Cardiac muscle cell (in vitro differentiated cells and primary cell): ENCODE measurements at regions not wholly inside any gene's neighbourhood (a gene's known extent, or its start where the extent isn't known, plus 50 kb on each side); places are given as distances from the start of the nearest gene placed in this dataset.
A peak's percentile ranks its signal among the peaks of the same experiment; 100 is the strongest.

ENCODE experiments used
- DNase-seq, 2 donors: peaks; one replicate each; pipeline versions ENCODE4 v3.0.0 to v3.0.0-alpha.2; 2010 to 2017; ENCODE audit warnings: low read depth in 1 of 2, low spot score in 1 of 2
- H3K27ac ChIP-seq: fragments of 200-600 bp; sonication (generic); 2 replicates; pipeline ENCODE4 v1.5.1; 2016
- H3K27me3 ChIP-seq: fragments of 200-600 bp; sonication (generic); 2 replicates; pipeline ENCODE4 v1.6.0; 2016; ENCODE audit warnings: control low read depth
- H3K36me3 ChIP-seq: fragments of 200-600 bp; sonication (generic); 2 replicates; pipeline ENCODE4 v1.5.1; 2016; ENCODE audit warnings: control low read depth
- H3K4me1 ChIP-seq: fragments of 200-600 bp; sonication (generic); 2 replicates; pipeline ENCODE4 v1.8.1; 2017; ENCODE audit warnings: low read depth, mild to moderate bottlenecking, mixed run types
- H3K4me3 ChIP-seq: fragments of 200-600 bp; sonication (generic); 2 replicates; pipeline ENCODE4 v1.5.1; 2016; ENCODE audit warnings: mild to moderate bottlenecking
- H3K9me3 ChIP-seq: fragments of 200-600 bp; sonication (generic); 2 replicates; pipeline ENCODE4 v1.5.1; 2017; ENCODE audit warnings: low read depth, mild to moderate bottlenecking, control low read depth
- TF ChIP-seq, protein P1 (sequence below): IDR thresholded peaks from 2 replicates; pipeline ENCODE4 v1.5.1; 2012; ENCODE audit warnings: low read depth, mild to moderate bottlenecking, low read length

DNA sequence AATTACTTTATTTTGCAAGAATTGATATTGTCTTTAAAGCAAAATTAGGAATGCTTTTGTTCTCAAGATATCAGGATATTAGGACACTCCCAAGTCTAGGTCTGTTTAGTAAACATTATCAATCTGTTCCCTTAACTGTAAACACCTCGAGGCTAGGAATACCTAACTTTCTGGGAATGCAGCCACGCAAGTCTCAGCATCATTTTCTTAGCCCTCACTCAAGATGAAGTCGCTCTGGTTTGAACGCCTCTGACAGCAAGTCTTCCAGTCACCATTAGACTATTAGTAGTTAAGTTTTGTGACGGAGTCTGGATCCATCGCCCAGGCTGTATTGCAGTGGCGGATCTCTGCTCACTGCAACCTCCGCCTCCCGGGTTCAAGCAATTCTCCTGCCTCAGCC lies 128.0 kb upstream of the MYO3A start:
- Histone ChIP-seq H3K27ac (no peak overlapping the region), H3K27me3 (no peaks in the 10 kb centered on the region), H3K36me3 (no peaks in the 10 kb centered on the region), H3K4me3 (no peak overlapping the region), H3K4me1 (peaks cover 10% of the 10 kb centered on the region), H3K9me3 (no peaks in the 10 kb centered on the region)
- TF ChIP-seq, protein P1, sequence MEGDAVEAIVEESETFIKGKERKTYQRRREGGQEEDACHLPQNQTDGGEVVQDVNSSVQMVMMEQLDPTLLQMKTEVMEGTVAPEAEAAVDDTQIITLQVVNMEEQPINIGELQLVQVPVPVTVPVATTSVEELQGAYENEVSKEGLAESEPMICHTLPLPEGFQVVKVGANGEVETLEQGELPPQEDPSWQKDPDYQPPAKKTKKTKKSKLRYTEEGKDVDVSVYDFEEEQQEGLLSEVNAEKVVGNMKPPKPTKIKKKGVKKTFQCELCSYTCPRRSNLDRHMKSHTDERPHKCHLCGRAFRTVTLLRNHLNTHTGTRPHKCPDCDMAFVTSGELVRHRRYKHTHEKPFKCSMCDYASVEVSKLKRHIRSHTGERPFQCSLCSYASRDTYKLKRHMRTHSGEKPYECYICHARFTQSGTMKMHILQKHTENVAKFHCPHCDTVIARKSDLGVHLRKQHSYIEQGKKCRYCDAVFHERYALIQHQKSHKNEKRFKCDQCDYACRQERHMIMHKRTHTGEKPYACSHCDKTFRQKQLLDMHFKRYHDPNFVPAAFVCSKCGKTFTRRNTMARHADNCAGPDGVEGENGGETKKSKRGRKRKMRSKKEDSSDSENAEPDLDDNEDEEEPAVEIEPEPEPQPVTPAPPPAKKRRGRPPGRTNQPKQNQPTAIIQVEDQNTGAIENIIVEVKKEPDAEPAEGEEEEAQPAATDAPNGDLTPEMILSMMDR: no peak
- DNase-seq: no peak

DNA sequence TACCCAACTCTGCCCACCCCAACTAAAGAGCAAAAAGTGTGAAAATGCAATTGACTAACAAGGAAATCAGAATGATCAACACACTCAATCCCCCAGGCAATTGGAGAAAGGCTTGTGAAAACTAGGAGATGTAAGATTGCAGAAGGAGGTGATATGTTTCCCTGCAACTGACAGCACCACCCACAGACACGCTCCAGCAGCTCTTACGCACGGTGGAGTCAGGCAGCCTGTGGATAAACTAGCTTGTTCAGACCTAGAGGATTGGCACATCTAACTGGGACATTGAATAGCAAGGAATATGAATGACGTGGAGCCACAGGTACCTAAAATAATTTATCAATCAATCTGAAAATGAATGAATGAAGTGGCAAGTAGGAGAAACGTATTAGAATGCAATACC lies 125.7 kb upstream of the MYO3A start:
- H3K4me1 ChIP-seq: peaks cover 10% of the 10 kb centered on the region
- H3K27me3 ChIP-seq: no peaks in the 10 kb centered on the region
- peak in 1 of 2 donors; percentile 39 for DNase-seq
- no peaks in the 10 kb centered on the region for H3K9me3 ChIP-seq
- no peak overlapping the region for H3K4me3 ChIP-seq
- H3K27ac ChIP-seq: no peak overlapping the region
- TF ChIP-seq, protein P1: no peak
- no peaks in the 10 kb centered on the region for H3K36me3 ChIP-seq

DNA sequence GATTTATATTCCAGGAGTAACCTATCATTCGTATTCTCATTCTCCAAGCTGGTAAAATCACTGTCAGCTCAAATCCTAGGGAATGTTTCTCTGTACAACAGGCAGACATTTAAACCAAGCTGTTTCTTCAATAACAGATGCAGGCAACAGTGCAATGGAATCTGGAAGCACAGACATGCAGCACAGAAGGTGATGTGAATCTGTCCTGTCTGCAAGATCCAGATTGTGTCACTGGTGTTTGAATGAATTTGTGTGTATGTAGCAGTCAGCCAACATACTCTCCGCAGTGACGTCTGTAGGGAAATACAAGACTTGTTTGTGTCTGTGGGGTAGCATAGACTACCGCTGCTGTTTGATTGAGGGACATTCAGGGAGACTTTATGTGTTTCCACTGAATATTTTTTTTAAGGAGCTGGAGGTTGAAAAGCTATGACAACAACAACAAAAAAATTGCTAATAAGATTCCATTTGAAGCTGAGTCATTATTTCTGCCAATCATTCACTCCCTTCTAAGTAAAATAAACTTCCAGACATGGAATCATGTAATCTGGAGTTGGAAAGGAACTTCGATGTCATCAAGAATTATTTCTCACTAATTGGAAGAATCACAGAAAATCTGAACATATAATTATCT lies 122.9 kb upstream of the MYO3A start:
- H3K27me3 ChIP-seq: no peaks in the 10 kb centered on the region
- no peak overlapping the region for H3K27ac ChIP-seq
- no peaks in the 10 kb centered on the region for H3K36me3 ChIP-seq
- TF ChIP-seq, protein P1: no peak
- no peak for DNase-seq
- H3K4me1 ChIP-seq: peaks cover 10% of the 10 kb centered on the region
- H3K4me3 ChIP-seq: no peak overlapping the region
- no peaks in the 10 kb centered on the region for H3K9me3 ChIP-seq

DNA sequence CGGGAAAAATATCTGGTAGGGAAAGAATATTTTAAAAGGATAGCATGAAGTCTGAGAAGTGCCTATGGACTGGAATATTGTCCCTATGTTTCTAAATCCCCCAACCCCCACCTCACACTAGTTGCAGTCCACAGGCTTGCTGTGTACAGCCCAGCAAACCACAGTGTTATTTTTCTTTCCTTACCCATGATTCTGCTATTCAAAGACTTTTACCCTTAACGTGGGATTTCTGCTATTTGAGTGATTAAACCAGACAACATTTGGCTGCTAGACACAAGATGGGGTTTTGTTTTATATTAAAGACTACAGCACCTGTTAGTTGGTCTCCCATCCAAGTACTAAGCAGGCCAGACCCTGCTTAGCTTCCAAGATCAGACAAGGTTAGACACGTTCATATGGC lies 120.5 kb upstream of the MYO3A start:
- no peak for DNase-seq
- H3K36me3 ChIP-seq: no peaks in the 10 kb centered on the region
- H3K27ac ChIP-seq: no peak overlapping the region
- peaks cover under 1% of the 10 kb centered on the region for H3K4me1 ChIP-seq
- no peaks in the 10 kb centered on the region for H3K27me3 ChIP-seq
- H3K9me3 ChIP-seq: no peaks in the 10 kb centered on the region
- TF ChIP-seq, protein P1: no peak
- no peak overlapping the region for H3K4me3 ChIP-seq

GRCh38 chr10:25815236-25815635 lies 118.8 kb upstream of the MYO3A start:
- peak in 1 of 2 donors; percentile 51 for DNase-seq
- Histone ChIP-seq H3K9me3 (no peaks in the 10 kb centered on the region), H3K27ac (no peak overlapping the region), H3K4me3 (no peak overlapping the region), H3K36me3 (no peaks in the 10 kb centered on the region), H3K4me1 (no peaks in the 10 kb centered on the region), H3K27me3 (no peaks in the 10 kb centered on the region)
- TF ChIP-seq, protein P1: no peak
